ENCODE measurements at regions not wholly inside any gene's neighbourhood (a gene's known extent, or its start where the extent isn't known, plus 50 kb on each side); places are given as distances from the start of the nearest gene placed in this dataset.
"Not testable (repeated sequence)": the region's sequence is repeated elsewhere in the genome, so short reads cannot be mapped to it uniquely, and the experiment has no call there.

GRCh38 chr7:34354899-34355298 lies 303.1 kb upstream of the NPSR1 start:
- Histone ChIP-seq H3K36me3 (ENCODE audit: control insufficient read depth in 2 of 2, insufficient read depth in 2 of 2, low read length in 2 of 2) (no peaks in the 10 kb centered on the region), H3K4me3 (ENCODE audit: low read length in 2 of 2) (no peak overlapping the region), H3K9ac (ENCODE audit: low read length in 2 of 2) (no peak overlapping the region), H3K4me1 (ENCODE audit: control insufficient read depth, insufficient read depth, low read length) (peaks cover 3% of the 10 kb centered on the region), H3K27ac (ENCODE audit: low read length) (no peak overlapping the region), H3K9me3 (ENCODE audit: control insufficient read depth in 2 of 2, low read length in 2 of 2) (no peaks in the 10 kb centered on the region), H3K27me3 (ENCODE audit: control insufficient read depth in 1 of 2, insufficient read depth in 2 of 2, low read length in 2 of 2) (no peaks in the 10 kb centered on the region)

DNA sequence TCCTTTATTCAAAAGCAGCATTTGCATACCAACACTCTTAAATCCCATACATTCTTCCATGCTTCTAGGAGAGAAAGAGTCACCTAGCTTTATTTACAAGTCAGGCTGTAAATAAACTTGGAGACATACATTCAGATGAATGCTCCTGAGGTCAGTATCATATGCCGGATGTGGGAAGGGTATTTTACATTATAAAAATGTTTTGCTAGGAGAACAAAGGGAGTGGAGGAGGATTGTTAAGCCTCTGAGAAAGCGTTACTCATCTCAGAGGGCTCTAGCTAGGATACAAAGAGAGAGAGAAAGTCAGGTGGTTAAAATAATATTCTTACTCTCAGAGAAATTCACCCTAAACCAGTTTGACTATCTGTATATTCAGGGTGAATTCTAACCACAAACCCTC lies 300.9 kb upstream of the NPSR1 start:
- Histone ChIP-seq H3K9me3 (ENCODE audit: control insufficient read depth in 2 of 2, low read length in 2 of 2) (no peaks in the 10 kb centered on the region), H3K36me3 (ENCODE audit: control insufficient read depth in 2 of 2, insufficient read depth in 2 of 2, low read length in 2 of 2) (no peaks in the 10 kb centered on the region), H3K9ac (ENCODE audit: low read length in 2 of 2) (no peak overlapping the region), H3K4me3 (ENCODE audit: low read length in 2 of 2) (no peak overlapping the region), H3K27me3 (ENCODE audit: control insufficient read depth in 1 of 2, insufficient read depth in 2 of 2, low read length in 2 of 2) (no peaks in the 10 kb centered on the region), H3K4me1 (ENCODE audit: control insufficient read depth, insufficient read depth, low read length) (peaks cover 3% of the 10 kb centered on the region), H3K27ac (ENCODE audit: low read length) (no peak overlapping the region)

GRCh38 chr7:34357946-34358345 lies 300.1 kb upstream of the NPSR1 start:
- no peaks in the 10 kb centered on the region for H3K27me3 ChIP-seq (ENCODE audit: control insufficient read depth in 1 of 2, insufficient read depth in 2 of 2, low read length in 2 of 2)
- H3K4me3 ChIP-seq (ENCODE audit: low read length in 2 of 2): no peak overlapping the region
- no peak overlapping the region for H3K9ac ChIP-seq (ENCODE audit: low read length in 2 of 2)
- peaks cover 3% of the 10 kb centered on the region for H3K4me1 ChIP-seq (ENCODE audit: control insufficient read depth, insufficient read depth, low read length)
- no peak overlapping the region for H3K27ac ChIP-seq (ENCODE audit: low read length)
- no peaks in the 10 kb centered on the region for H3K9me3 ChIP-seq (ENCODE audit: control insufficient read depth in 2 of 2, low read length in 2 of 2)
- H3K36me3 ChIP-seq (ENCODE audit: control insufficient read depth in 2 of 2, insufficient read depth in 2 of 2, low read length in 2 of 2): no peaks in the 10 kb centered on the region

DNA sequence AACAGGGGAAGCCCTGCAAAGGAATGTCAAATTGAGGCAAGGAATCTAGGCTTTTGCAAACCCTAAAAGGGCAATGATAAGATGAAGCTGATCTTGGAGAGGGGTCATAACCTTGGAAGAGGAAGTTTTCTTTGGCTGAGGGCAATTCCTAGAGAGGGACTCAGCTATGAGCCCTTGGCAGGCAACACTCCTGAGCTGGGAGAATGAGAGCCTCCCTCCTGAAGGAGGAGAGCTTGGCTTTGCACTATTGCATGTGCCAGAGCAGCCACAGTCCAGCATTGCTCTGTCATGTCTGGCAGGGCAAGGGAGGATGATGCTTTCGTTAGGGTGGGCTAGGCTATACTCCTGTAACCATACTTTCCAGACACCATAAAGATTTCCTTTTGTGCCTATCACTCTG lies 299.4 kb upstream of the NPSR1 start:
- H3K4me1 ChIP-seq (ENCODE audit: control insufficient read depth, insufficient read depth, low read length); H3K4me3 ChIP-seq (ENCODE audit: low read length in 2 of 2); H3K27me3 ChIP-seq (ENCODE audit: control insufficient read depth in 1 of 2, insufficient read depth in 2 of 2, low read length in 2 of 2); H3K9me3 ChIP-seq (ENCODE audit: control insufficient read depth in 2 of 2, low read length in 2 of 2); H3K9ac ChIP-seq (ENCODE audit: low read length in 2 of 2); H3K36me3 ChIP-seq (ENCODE audit: control insufficient read depth in 2 of 2, insufficient read depth in 2 of 2, low read length in 2 of 2); H3K27ac ChIP-seq (ENCODE audit: low read length): not testable (repeated sequence)

DNA sequence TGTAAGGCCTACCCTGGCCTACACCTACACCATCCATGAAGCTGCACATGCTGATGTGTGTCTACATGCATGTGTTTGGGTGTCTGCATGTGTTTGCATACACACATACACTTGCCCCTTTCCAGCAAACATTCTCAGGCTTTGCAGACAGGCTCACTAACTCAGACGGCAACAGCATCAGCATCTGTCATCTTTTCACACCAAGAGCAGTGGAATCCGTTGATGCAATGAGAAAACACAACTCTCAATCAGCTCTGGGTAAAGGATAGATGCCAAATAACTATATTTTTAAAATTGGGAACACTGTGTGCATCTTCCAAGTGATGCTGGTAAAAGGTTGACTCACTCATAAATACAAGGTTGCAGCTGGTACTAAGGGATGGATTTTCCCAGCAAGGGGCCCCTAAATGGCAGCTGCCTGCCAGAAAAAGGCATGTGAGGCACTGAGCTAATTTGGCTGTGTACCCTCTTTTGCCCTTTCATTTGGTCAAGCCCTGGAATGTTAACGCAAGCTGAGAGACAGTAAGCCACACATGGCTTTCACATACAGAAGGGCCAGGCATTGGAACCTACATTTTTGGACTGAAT lies 296.3 kb upstream of the NPSR1 start:
- H3K4me3 ChIP-seq (ENCODE audit: low read length in 2 of 2): no peak overlapping the region
- H3K9ac ChIP-seq (ENCODE audit: low read length in 2 of 2): no peak overlapping the region
- no peaks in the 10 kb centered on the region for H3K9me3 ChIP-seq (ENCODE audit: control insufficient read depth in 2 of 2, low read length in 2 of 2)
- H3K36me3 ChIP-seq (ENCODE audit: control insufficient read depth in 2 of 2, insufficient read depth in 2 of 2, low read length in 2 of 2): no peaks in the 10 kb centered on the region
- H3K27ac ChIP-seq (ENCODE audit: low read length): no peak overlapping the region
- H3K4me1 ChIP-seq (ENCODE audit: control insufficient read depth, insufficient read depth, low read length): no peaks in the 10 kb centered on the region
- no peaks in the 10 kb centered on the region for H3K27me3 ChIP-seq (ENCODE audit: control insufficient read depth in 1 of 2, insufficient read depth in 2 of 2, low read length in 2 of 2)

- no peaks in the 10 kb centered on the region for H3K9me3 ChIP-seq (ENCODE audit: control insufficient read depth in 2 of 2, low read length in 2 of 2)
- H3K9ac ChIP-seq (ENCODE audit: low read length in 2 of 2): no peak overlapping the region
- no peaks in the 10 kb centered on the region for H3K27me3 ChIP-seq (ENCODE audit: control insufficient read depth in 1 of 2, insufficient read depth in 2 of 2, low read length in 2 of 2)
- H3K4me3 ChIP-seq (ENCODE audit: low read length in 2 of 2): no peak overlapping the region
- no peaks in the 10 kb centered on the region for H3K4me1 ChIP-seq (ENCODE audit: control insufficient read depth, insufficient read depth, low read length)
- no peaks in the 10 kb centered on the region for H3K36me3 ChIP-seq (ENCODE audit: control insufficient read depth in 2 of 2, insufficient read depth in 2 of 2, low read length in 2 of 2)
- H3K27ac ChIP-seq (ENCODE audit: low read length): no peak overlapping the region
These were observed 295.4 kb upstream of the NPSR1 start for GRCh38 chr7:34362621-34363020.

DNA sequence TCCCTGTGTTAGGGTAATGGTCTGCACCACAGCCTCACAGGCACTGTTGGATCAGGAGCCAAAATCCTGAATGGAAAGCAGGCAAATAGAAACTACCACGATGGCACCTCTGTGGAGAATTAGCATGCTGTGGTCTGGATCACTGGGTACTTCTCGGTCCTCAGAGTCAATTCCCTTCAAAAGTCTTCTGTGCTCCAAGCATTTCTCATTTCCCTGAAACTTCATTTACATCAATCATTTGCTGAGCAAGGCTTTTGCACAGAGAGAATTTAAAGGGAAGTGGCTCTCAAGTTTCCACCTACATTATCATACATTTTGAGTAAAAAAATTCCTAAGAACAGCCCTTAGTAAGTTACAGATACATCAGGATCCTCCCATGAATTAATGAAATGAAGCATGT lies 293.9 kb upstream of the NPSR1 start:
- no peaks in the 10 kb centered on the region for H3K36me3 ChIP-seq (ENCODE audit: control insufficient read depth in 2 of 2, insufficient read depth in 2 of 2, low read length in 2 of 2)
- H3K4me3 ChIP-seq (ENCODE audit: low read length in 2 of 2): no peak overlapping the region
- H3K9me3 ChIP-seq (ENCODE audit: control insufficient read depth in 2 of 2, low read length in 2 of 2): no peaks in the 10 kb centered on the region
- no peak overlapping the region for H3K9ac ChIP-seq (ENCODE audit: low read length in 2 of 2)
- no peaks in the 10 kb centered on the region for H3K4me1 ChIP-seq (ENCODE audit: control insufficient read depth, insufficient read depth, low read length)
- H3K27me3 ChIP-seq (ENCODE audit: control insufficient read depth in 1 of 2, insufficient read depth in 2 of 2, low read length in 2 of 2): no peaks in the 10 kb centered on the region
- H3K27ac ChIP-seq (ENCODE audit: low read length): no peak overlapping the region

DNA sequence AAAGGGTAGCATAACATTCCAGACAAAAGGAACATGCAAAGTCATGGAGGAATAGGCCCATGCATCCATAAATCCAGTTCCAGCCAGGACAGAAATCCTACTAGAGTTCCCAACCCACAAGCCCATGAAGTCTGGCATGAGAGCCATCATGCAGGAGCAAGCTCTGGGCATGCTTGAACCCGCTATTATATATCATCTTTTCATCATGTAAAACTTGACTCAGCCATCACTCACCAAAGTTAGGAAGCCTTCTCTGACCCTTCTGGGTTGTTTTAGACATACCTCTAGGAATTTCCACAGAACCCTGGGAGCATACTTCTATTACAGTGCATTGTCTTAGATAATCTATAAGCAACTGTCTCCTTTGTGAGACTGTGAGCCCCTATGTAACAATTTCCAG lies 293.0 kb upstream of the NPSR1 start:
- no peaks in the 10 kb centered on the region for H3K4me1 ChIP-seq (ENCODE audit: control insufficient read depth, insufficient read depth, low read length)
- H3K9ac ChIP-seq (ENCODE audit: low read length in 2 of 2): no peak overlapping the region
- H3K27ac ChIP-seq (ENCODE audit: low read length): no peak overlapping the region
- no peak overlapping the region for H3K4me3 ChIP-seq (ENCODE audit: low read length in 2 of 2)
- H3K9me3 ChIP-seq (ENCODE audit: control insufficient read depth in 2 of 2, low read length in 2 of 2): no peaks in the 10 kb centered on the region
- H3K27me3 ChIP-seq (ENCODE audit: control insufficient read depth in 1 of 2, insufficient read depth in 2 of 2, low read length in 2 of 2): no peaks in the 10 kb centered on the region
- no peaks in the 10 kb centered on the region for H3K36me3 ChIP-seq (ENCODE audit: control insufficient read depth in 2 of 2, insufficient read depth in 2 of 2, low read length in 2 of 2)

GRCh38 chr7:34365611-34366010 lies 292.4 kb upstream of the NPSR1 start:
- Histone ChIP-seq H3K4me3 (ENCODE audit: low read length in 2 of 2) (no peak overlapping the region), H3K27me3 (ENCODE audit: control insufficient read depth in 1 of 2, insufficient read depth in 2 of 2, low read length in 2 of 2) (no peaks in the 10 kb centered on the region), H3K9ac (ENCODE audit: low read length in 2 of 2) (no peak overlapping the region), H3K36me3 (ENCODE audit: control insufficient read depth in 2 of 2, insufficient read depth in 2 of 2, low read length in 2 of 2) (no peaks in the 10 kb centered on the region), H3K4me1 (ENCODE audit: control insufficient read depth, insufficient read depth, low read length) (no peaks in the 10 kb centered on the region), H3K9me3 (ENCODE audit: control insufficient read depth in 2 of 2, low read length in 2 of 2) (no peaks in the 10 kb centered on the region), H3K27ac (ENCODE audit: low read length) (no peak overlapping the region)

GRCh38 chr7:34371922-34372321 lies 286.1 kb upstream of the NPSR1 start:
- Histone ChIP-seq H3K9me3 (ENCODE audit: control insufficient read depth in 2 of 2, low read length in 2 of 2) (peaks cover 0 to 4% of the 10 kb centered on the region in 2 donors), H3K4me1 (ENCODE audit: control insufficient read depth, insufficient read depth, low read length) (no peaks in the 10 kb centered on the region), H3K27me3 (ENCODE audit: control insufficient read depth in 1 of 2, insufficient read depth in 2 of 2, low read length in 2 of 2) (no peaks in the 10 kb centered on the region), H3K27ac (ENCODE audit: low read length) (no peak overlapping the region), H3K36me3 (ENCODE audit: control insufficient read depth in 2 of 2, insufficient read depth in 2 of 2, low read length in 2 of 2) (no peaks in the 10 kb centered on the region), H3K4me3 (ENCODE audit: low read length in 2 of 2) (no peak overlapping the region), H3K9ac (ENCODE audit: low read length in 2 of 2) (no peak overlapping the region)

DNA sequence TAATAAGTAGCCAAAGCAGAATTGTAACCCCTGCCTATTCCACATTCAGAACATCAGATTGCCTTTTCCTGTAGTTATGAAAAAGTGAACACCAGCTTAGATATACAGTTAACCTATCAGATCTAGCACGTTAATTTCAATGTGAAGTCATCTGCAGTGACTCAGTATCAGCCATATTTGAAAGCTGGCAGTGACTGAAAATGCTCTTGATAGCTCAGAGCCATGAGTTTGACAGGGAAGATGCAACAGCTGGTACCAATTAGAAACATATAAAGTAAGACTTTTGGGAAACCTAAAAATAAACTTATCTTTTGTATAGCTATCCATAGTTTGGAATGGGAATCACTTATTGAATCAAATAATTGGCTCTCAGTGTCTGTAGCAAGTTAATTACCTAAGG lies 284.1 kb upstream of the NPSR1 start:
- Histone ChIP-seq H3K36me3 (ENCODE audit: control insufficient read depth in 2 of 2, insufficient read depth in 2 of 2, low read length in 2 of 2) (no peaks in the 10 kb centered on the region), H3K9ac (ENCODE audit: low read length in 2 of 2) (no peak overlapping the region), H3K9me3 (ENCODE audit: control insufficient read depth in 2 of 2, low read length in 2 of 2) (peaks cover 0 to 4% of the 10 kb centered on the region in 2 donors), H3K27me3 (ENCODE audit: control insufficient read depth in 1 of 2, insufficient read depth in 2 of 2, low read length in 2 of 2) (no peaks in the 10 kb centered on the region), H3K27ac (ENCODE audit: low read length) (no peak overlapping the region), H3K4me1 (ENCODE audit: control insufficient read depth, insufficient read depth, low read length) (no peaks in the 10 kb centered on the region), H3K4me3 (ENCODE audit: low read length in 2 of 2) (no peak overlapping the region)
